ENCODE measurements at regions not wholly inside any gene's neighbourhood (a gene's known extent, or its start where the extent isn't known, plus 50 kb on each side); places are given as distances from the start of the nearest gene placed in this dataset.

GRCh38 chr1:91585502-91585901 lies 84.9 kb downstream of the CDC7 start:
- TF ChIP-seq CTCF (conservative IDR thresholded peaks at IDR 0.05; ENCODE audit: low read depth, low read length), result no peak
- TF ChIP-seq EZH2 (IDR thresholded peaks at IDR 0.05; ENCODE audit: borderline replicate concordance, low read depth, low read length, poor library complexity, severe bottlenecking), result no peak

All from A673 (cell line).